GM23338 (cell line): ENCODE measurements at regions not wholly inside any gene's neighbourhood (a gene's known extent, or its start where the extent isn't known, plus 50 kb on each side); places are given as distances from the start of the nearest gene placed in this dataset.

Source experiments
- ATAC-seq: fragments of 200-7000 bp; cut with Tn5 transposase; 3 replicates; pipeline ENCODE4 v1.9.1; 2020
- DNase-seq: peaks from one replicate; pipeline ENCODE4 v3.0.0-alpha.2; 2015; ENCODE audit warnings: low spot score
- H2AFZ ChIP-seq: fragments of 200-600 bp; sonication (generic); 2 replicates; pipeline ENCODE4 v1.8.0; 2016; ENCODE audit warnings: antibody characterized with exemption, mild to moderate bottlenecking, moderate library complexity
- H3F3A ChIP-seq: fragments of 200-600 bp; sonication (generic); replicated peaks from 2 replicates; pipeline ENCODE4 v1.8.0; 2017; ENCODE audit warnings: antibody characterized with exemption, mixed run types, low read depth
- H3K27ac ChIP-seq: fragments of 200-600 bp; sonication (generic); 2 replicates; pipeline ENCODE4 v1.6.1; 2016; ENCODE audit warnings: low read depth
- H3K27me3 ChIP-seq: fragments of 200-600 bp; sonication (generic); 2 replicates; pipeline ENCODE4 v1.8.0; 2016; ENCODE audit warnings: mild to moderate bottlenecking, mixed run types, moderate library complexity; ENCODE audit not compliant: insufficient read depth
- H3K36me3 ChIP-seq: fragments of 200-600 bp; sonication (generic); 2 replicates; pipeline ENCODE4 v1.8.0; 2016; ENCODE audit warnings: mild to moderate bottlenecking; ENCODE audit not compliant: insufficient read depth
- H3K4me1 ChIP-seq: fragments of 200-600 bp; sonication (generic); 2 replicates; pipeline ENCODE4 v1.8.0; 2016; ENCODE audit warnings: mild to moderate bottlenecking, moderate library complexity; ENCODE audit not compliant: insufficient read depth
- H3K4me2 ChIP-seq: fragments of 200-600 bp; sonication (generic); 2 replicates; pipeline ENCODE4 v1.7.1; 2017; ENCODE audit warnings: mixed run types
- H3K4me3 ChIP-seq: fragments of 200-600 bp; sonication (generic); 2 replicates; pipeline ENCODE4 v1.6.1; 2016; ENCODE audit warnings: mixed run types
- H3K79me2 ChIP-seq: fragments of 200-600 bp; sonication (generic); replicated peaks from 2 replicates; pipeline ENCODE4 v1.8.0; 2017; ENCODE audit warnings: mild to moderate bottlenecking; ENCODE audit not compliant: insufficient read depth
- H3K9me2 ChIP-seq: fragments of 200-600 bp; sonication (generic); 2 replicates; pipeline ENCODE4 v1.8.0; 2017; ENCODE audit not compliant: insufficient read depth
- H4K20me1 ChIP-seq: fragments of 200-600 bp; sonication (generic); replicated peaks from 2 replicates; pipeline ENCODE4 v1.8.0; 2017; ENCODE audit warnings: mild to moderate bottlenecking; ENCODE audit not compliant: insufficient read depth
- H3K27ac Mint-ChIP-seq: 2 replicates; pipeline ENCODE4 v1.8.0; 2020; ENCODE audit warnings: inconsistent platforms, mild to moderate bottlenecking, moderate library complexity, mixed read lengths
- H3K27me3 Mint-ChIP-seq: 3 replicates; pipeline ENCODE4 v1.8.0; 2022; ENCODE audit warnings: low read depth, mild to moderate bottlenecking, moderate library complexity, mixed read lengths, inconsistent platforms; ENCODE audit not compliant: insufficient read depth, poor library complexity
- H3K36me3 Mint-ChIP-seq: 3 replicates; pipeline ENCODE4 v1.8.0; 2021; ENCODE audit warnings: low read depth, mild to moderate bottlenecking, inconsistent platforms, moderate library complexity, mixed read lengths
- H3K4me1 Mint-ChIP-seq: 3 replicates; pipeline ENCODE4 v1.8.0; 2020; ENCODE audit warnings: mild to moderate bottlenecking, inconsistent platforms, mixed read lengths
- H3K4me3 Mint-ChIP-seq: 3 replicates; pipeline ENCODE4 v1.8.0; 2021; ENCODE audit warnings: moderate library complexity, mild to moderate bottlenecking, inconsistent platforms, mixed read lengths
- H3K9me3 Mint-ChIP-seq: 3 replicates; pipeline ENCODE4 v1.8.0; 2020; ENCODE audit warnings: moderate library complexity, mild to moderate bottlenecking, inconsistent platforms, mixed read lengths
- CREB1 ChIP-seq: fragments of 250-450 bp; sonication (Bioruptor Pico); IDR thresholded peaks from 2 replicates; pipeline ENCODE4 v1.5.0; 2020; ENCODE audit warnings: low read depth, mild to moderate bottlenecking, moderate library complexity
- CTCF ChIP-seq, 2 experiments: fragments of 200-600 bp in 1 of 2; sonication (generic) in 1 of 2; conservative IDR thresholded peaks; 2 replicates each; pipeline versions ENCODE4 v1.5.1 to v1.6.1; 2016 to 2017; ENCODE audit warnings: antibody characterized with exemption in 2 of 2, low read depth in 2 of 2, mild to moderate bottlenecking in 2 of 2, moderate library complexity in 1 of 2
- ETS1 ChIP-seq: IDR thresholded peaks from 2 replicates; pipeline ENCODE4 v1.6.1; 2016; ENCODE audit warnings: antibody characterized with exemption
- EZH2phosphoT487 ChIP-seq: fragments of 200-600 bp; sonication (generic); IDR thresholded peaks from one replicate; pipeline ENCODE4 v1.8.1; 2018; ENCODE audit warnings: antibody characterized with exemption; ENCODE audit not compliant: unreplicated experiment
- JUNB ChIP-seq: IDR thresholded peaks from one replicate; pipeline ENCODE4 v1.6.1; 2016; ENCODE audit warnings: antibody characterized with exemption; ENCODE audit not compliant: unreplicated experiment
- NANOG ChIP-seq: IDR thresholded peaks from 2 replicates; pipeline ENCODE4 v1.6.1; 2016; ENCODE audit warnings: antibody characterized with exemption, borderline replicate concordance
- POLR2AphosphoS5 ChIP-seq: IDR thresholded peaks from 2 replicates; pipeline ENCODE4 v1.6.1; 2016; ENCODE audit warnings: antibody characterized with exemption, low read depth
- STAT1 ChIP-seq: IDR thresholded peaks from one replicate; pipeline ENCODE4 v1.6.1; 2016; ENCODE audit warnings: antibody characterized with exemption; ENCODE audit not compliant: unreplicated experiment
- ZNF114 ChIP-seq: fragments of 250-450 bp; sonication (Bioruptor Pico); IDR thresholded peaks from 2 replicates; pipeline ENCODE4 v1.5.0; 2020; ENCODE audit warnings: mild to moderate bottlenecking, moderate library complexity
- ZNF462 ChIP-seq: fragments of 250-450 bp; sonication (Bioruptor Pico); IDR thresholded peaks from 2 replicates; pipeline ENCODE4 v1.5.0; 2020; ENCODE audit warnings: mild to moderate bottlenecking, moderate library complexity

- TF ChIP-seq ZNF114 (CRISPR knock-in tag) (no peak), JUNB (no peak), CREB1 (no peak)
Measured at GRCh38 chr17:27065588-27065987, 228.3 kb upstream of the WSB1 start (continued).

- TF ChIP-seq CTCF (conservative IDR thresholded peaks at IDR 0.05; ENCODE audit: low read depth in 2 of 2) (no peak), STAT1 (no peak), EZH2phosphoT487 (no peak), ZNF462 (CRISPR knock-in tag) (no peak), ZNF114 (CRISPR knock-in tag) (no peak), JUNB (no peak), NANOG (no peak), POLR2AphosphoS5 (no peak), ETS1 (no peak)
- H3K36me3 Mint-ChIP-seq: peaks cover 28% of the 10 kb centered on the region
- no peaks in the 10 kb centered on the region for H3K9me2 ChIP-seq
- no peak overlapping the region for H2AFZ ChIP-seq
- H3K4me2 ChIP-seq: no peak overlapping the region
- H3K27ac Mint-ChIP-seq: no peak overlapping the region
- 0 out of 2 replicates have a peak, but pooled peaks cover 3% of the 10 kb centered on the region for H3K36me3 ChIP-seq
- no peaks in the 10 kb centered on the region for H4K20me1 ChIP-seq
- H3K27ac ChIP-seq: no peak overlapping the region
- no peaks in the 10 kb centered on the region for H3K4me1 Mint-ChIP-seq
- H3K27me3 ChIP-seq: no peaks in the 10 kb centered on the region
- H3K27me3 Mint-ChIP-seq: peaks cover 4% of the 10 kb centered on the region
- no peak for ATAC-seq
- H3K9me3 Mint-ChIP-seq: peaks cover 97% of the 10 kb centered on the region
- H3K4me3 ChIP-seq: no peak overlapping the region
- H3K79me2 ChIP-seq: no peaks in the 10 kb centered on the region
- H3K4me1 ChIP-seq: no peaks in the 10 kb centered on the region
- DNase-seq: no peak
- no peak overlapping the region for H3K4me3 Mint-ChIP-seq
- no peaks in the 10 kb centered on the region for H3F3A ChIP-seq
Measured at GRCh38 chr17:27066315-27066714, 227.6 kb upstream of the WSB1 start.
